ENCODE measurements at regions not wholly inside any gene's neighbourhood (a gene's known extent, or its start where the extent isn't known, plus 50 kb on each side); places are given as distances from the start of the nearest gene placed in this dataset.
"Not testable (repeated sequence)": the region's sequence is repeated elsewhere in the genome, so short reads cannot be mapped to it uniquely, and the experiment has no call there.

- DNase-seq (ENCODE audit: low read depth in 2 of 3, low spot score in 2 of 3), result not testable (repeated sequence)
Observed at GRCh38 chr9:42862465-42862864, 679.0 kb downstream of the SPATA31A6 start.
